ENCODE measurements at regions not wholly inside any gene's neighbourhood (a gene's known extent, or its start where the extent isn't known, plus 50 kb on each side); places are given as distances from the start of the nearest gene placed in this dataset.

DNA sequence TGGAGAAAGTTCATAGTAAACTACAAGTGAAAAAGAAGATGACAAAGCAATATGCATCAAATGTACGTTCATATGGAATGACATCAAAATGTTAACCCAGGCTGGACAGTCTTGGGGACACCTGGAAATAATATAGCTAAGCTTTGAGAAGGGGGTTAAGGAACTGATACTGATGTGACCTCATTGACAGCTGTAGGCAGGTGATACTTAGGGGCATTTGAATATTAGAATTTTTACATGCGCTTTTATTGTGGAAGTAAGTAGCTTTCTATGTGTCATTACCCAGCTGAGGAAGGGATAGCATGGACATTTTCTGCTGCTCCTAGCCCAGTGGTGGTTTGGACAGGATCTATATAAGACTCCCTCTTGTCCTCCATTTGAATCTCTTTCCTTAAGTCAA is 299.7 kb downstream of the CWC27 start:
- no peak overlapping the region for H3K4me3 Mint-ChIP-seq
- H3K27me3 Mint-ChIP-seq, result peaks cover 11% of the 10 kb centered on the region
- peak; percentile 12 for DNase-seq
- H3K36me3 Mint-ChIP-seq (ENCODE audit: low read depth), result no peaks in the 10 kb centered on the region
- no peak overlapping the region for H3K27ac Mint-ChIP-seq
- no peaks in the 10 kb centered on the region for H3K4me1 Mint-ChIP-seq
- H3K9me3 Mint-ChIP-seq, result peaks cover 3% of the 10 kb centered on the region
- intact Hi-C loops (cut with micrococcal nuclease), result no loop called here

DNA sequence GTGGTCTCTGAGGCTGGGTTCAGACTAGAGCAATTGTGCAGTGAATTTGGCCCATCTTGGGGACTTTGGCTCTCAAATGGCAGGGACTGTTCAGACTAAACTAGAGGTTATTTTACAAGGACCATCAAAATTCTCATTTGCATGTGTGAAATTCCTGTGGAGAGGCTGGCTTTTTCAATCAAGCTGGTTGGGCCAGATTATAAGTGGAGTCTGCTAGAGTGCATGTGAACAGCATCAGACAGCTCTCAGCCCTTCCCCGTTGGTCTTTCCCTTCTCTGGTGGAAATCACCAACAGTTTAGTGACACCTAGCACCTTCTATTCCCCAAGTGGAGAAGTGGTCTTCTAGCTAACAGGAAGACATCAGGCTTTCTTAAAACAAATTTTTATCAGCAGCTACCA is 301.3 kb downstream of the CWC27 start:
- no peak overlapping the region for H3K27ac Mint-ChIP-seq
- no peak overlapping the region for H3K4me3 Mint-ChIP-seq
- no peaks in the 10 kb centered on the region for H3K4me1 Mint-ChIP-seq
- peak; percentile 47 for DNase-seq
- H3K9me3 Mint-ChIP-seq, result peaks cover 3% of the 10 kb centered on the region
- no peaks in the 10 kb centered on the region for H3K36me3 Mint-ChIP-seq (ENCODE audit: low read depth)
- H3K27me3 Mint-ChIP-seq, result peaks cover 8% of the 10 kb centered on the region
- intact Hi-C loops (cut with micrococcal nuclease), result no loop called here

DNA sequence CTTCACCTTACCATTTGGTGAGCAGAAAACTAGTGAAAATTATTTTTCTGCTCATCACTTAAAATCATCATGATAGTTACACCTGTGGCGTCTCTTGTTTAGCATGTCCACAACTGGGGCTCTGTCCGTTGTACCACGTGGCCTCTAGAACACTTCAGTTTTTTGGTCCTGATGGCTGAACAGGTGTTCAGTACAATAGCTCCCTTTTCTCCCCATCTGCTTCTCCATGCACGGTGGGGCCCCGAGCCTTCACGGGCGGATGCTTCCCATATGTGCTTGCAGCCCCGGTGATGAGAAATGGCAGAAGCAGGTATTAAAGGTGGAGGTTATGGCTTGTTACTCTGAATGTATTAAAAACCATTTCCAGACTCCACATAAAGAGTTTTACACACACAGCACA is 304.1 kb downstream of the CWC27 start:
- no peak overlapping the region for H3K27ac Mint-ChIP-seq
- no peaks in the 10 kb centered on the region for H3K36me3 Mint-ChIP-seq (ENCODE audit: low read depth)
- H3K4me3 Mint-ChIP-seq, result no peak overlapping the region
- no peak for DNase-seq
- peaks cover 11% of the 10 kb centered on the region for H3K4me1 Mint-ChIP-seq
- H3K27me3 Mint-ChIP-seq, result peaks cover 3% of the 10 kb centered on the region
- H3K9me3 Mint-ChIP-seq, result no peaks in the 10 kb centered on the region
- intact Hi-C loops (cut with micrococcal nuclease), result no loop called here

- Mint-ChIP-seq H3K4me1 (peaks cover 12% of the 10 kb centered on the region), H3K36me3 (ENCODE audit: low read depth) (no peaks in the 10 kb centered on the region), H3K27ac (no peak overlapping the region), H3K4me3 (no peak overlapping the region), H3K9me3 (no peaks in the 10 kb centered on the region), H3K27me3 (peaks cover 6% of the 10 kb centered on the region)
- DNase-seq, result no peak
- intact Hi-C loops (cut with micrococcal nuclease), result no loop called here
These were observed 304.5 kb downstream of the CWC27 start for GRCh38 chr5:65073250-65073661.

GRCh38 chr5:65075623-65076250 is 307.0 kb downstream of the CWC27 start:
- Mint-ChIP-seq H3K36me3 (ENCODE audit: low read depth) (no peaks in the 10 kb centered on the region), H3K27ac (no peak overlapping the region), H3K4me1 (peaks cover 12% of the 10 kb centered on the region), H3K27me3 (peaks cover 15% of the 10 kb centered on the region), H3K4me3 (no peak overlapping the region), H3K9me3 (no peaks in the 10 kb centered on the region)
- intact Hi-C loops (cut with micrococcal nuclease), result loop anchor here (1.0 kb wide), 1 partner anchor 408 kb away; no protein-coding TSS in a partner anchor
- DNase-seq, result no peak

DNA sequence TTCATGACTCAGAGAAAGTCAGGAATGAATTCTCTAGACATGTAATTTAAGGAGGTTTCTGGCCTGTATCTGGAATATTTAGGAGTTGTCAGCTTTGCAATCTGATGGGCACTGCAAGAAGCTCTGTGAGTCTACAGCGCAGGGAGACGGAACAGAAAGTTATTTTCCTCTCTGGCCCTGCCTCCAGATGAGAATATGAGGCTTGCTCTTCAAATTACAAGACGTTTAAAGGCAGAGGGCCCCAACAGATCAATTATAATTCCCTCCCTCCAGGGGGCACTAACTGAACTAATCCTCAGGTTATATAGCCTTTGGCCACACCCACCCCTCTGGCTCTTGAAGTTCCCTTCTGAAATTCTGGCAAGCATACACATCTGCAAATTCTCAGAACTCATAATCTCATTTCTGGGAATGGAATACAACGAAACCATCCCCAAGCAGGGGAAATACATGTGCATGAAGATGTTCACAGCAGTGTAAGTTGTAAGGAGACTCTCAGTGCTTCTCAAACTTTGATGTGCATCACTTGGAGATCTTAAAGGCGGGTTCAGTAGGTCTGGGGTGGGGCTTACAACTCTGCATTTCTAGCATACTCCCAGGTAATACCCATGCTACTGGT is 307.6 kb downstream of the CWC27 start:
- H3K9me3 Mint-ChIP-seq, result no peaks in the 10 kb centered on the region
- H3K27me3 Mint-ChIP-seq, result peaks cover 17% of the 10 kb centered on the region
- no peak overlapping the region for H3K27ac Mint-ChIP-seq
- no peaks in the 10 kb centered on the region for H3K36me3 Mint-ChIP-seq (ENCODE audit: low read depth)
- intact Hi-C loops (cut with micrococcal nuclease), result loop anchor here (1.0 kb wide), 1 partner anchor 407 kb away; no protein-coding TSS in a partner anchor
- peaks cover 12% of the 10 kb centered on the region for H3K4me1 Mint-ChIP-seq
- peak; percentile 89 for DNase-seq
- H3K4me3 Mint-ChIP-seq, result no peak overlapping the region

DNA sequence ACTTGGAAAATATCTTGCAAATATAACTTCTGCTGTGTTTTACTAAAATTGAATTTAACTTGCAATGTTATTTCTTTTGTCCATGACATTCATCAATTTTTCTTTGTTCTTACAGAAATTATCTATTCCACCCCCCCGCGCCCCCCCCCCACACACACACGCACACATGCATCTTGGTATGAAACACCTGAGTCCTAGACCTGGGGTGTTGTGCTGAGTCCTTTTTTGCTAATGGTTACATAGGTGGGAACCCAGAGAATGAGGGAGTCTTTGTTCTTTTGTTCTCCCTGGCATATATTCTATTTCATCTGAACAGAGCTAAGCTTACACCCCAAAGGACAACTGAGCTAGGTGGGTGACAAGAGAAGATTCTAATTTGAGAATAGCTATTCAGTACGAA is 308.9 kb downstream of the CWC27 start:
- Mint-ChIP-seq H3K4me1 (peaks cover 12% of the 10 kb centered on the region), H3K36me3 (ENCODE audit: low read depth) (no peaks in the 10 kb centered on the region), H3K4me3 (no peak overlapping the region), H3K27ac (no peak overlapping the region), H3K9me3 (no peaks in the 10 kb centered on the region), H3K27me3 (peaks cover 19% of the 10 kb centered on the region)
- no peak for DNase-seq
- intact Hi-C loops (cut with micrococcal nuclease), result no loop called here

GRCh38 chr5:65078331-65078730 is 309.6 kb downstream of the CWC27 start:
- H3K27ac Mint-ChIP-seq, result no peak overlapping the region
- H3K4me1 Mint-ChIP-seq, result peaks cover 12% of the 10 kb centered on the region
- no peaks in the 10 kb centered on the region for H3K36me3 Mint-ChIP-seq (ENCODE audit: low read depth)
- H3K9me3 Mint-ChIP-seq, result no peaks in the 10 kb centered on the region
- intact Hi-C loops (cut with micrococcal nuclease), result no loop called here
- H3K4me3 Mint-ChIP-seq, result no peak overlapping the region
- peaks cover 19% of the 10 kb centered on the region for H3K27me3 Mint-ChIP-seq
- no peak for DNase-seq

- intact Hi-C loops (cut with micrococcal nuclease), result no loop called here
- Mint-ChIP-seq H3K4me3 (no peak overlapping the region), H3K36me3 (ENCODE audit: low read depth) (no peaks in the 10 kb centered on the region), H3K4me1 (peaks cover 12% of the 10 kb centered on the region), H3K9me3 (peaks cover 3% of the 10 kb centered on the region), H3K27me3 (peaks cover 19% of the 10 kb centered on the region), H3K27ac (no peak overlapping the region)
- no peak for DNase-seq
These were observed 312.3 kb downstream of the CWC27 start for GRCh38 chr5:65081071-65081470.

- DNase-seq, result no peak
- Mint-ChIP-seq H3K4me3 (no peak overlapping the region), H3K27me3 (peaks cover 9% of the 10 kb centered on the region), H3K4me1 (no peaks in the 10 kb centered on the region), H3K36me3 (ENCODE audit: low read depth) (no peaks in the 10 kb centered on the region), H3K9me3 (peaks cover 6% of the 10 kb centered on the region), H3K27ac (no peak overlapping the region)
- intact Hi-C loops (cut with micrococcal nuclease), result no loop called here
These were observed 316.2 kb downstream of the CWC27 start for GRCh38 chr5:65084795-65085515.

DNA sequence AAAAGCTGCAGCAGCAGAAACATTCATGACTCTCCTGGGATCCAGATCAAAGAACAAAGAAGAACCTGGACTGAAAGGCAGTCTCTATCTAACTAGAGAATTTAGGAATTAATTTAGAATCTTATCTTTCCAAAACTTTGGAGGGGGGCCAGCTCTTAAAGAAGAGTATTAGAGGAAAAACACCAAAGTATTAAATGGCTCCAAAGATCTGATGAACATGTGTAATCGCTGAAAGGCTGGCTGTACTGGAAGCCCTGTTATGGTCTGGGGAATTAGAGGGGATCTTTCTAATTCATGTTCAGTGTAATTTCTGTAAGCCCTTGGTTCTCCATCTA is 316.8 kb downstream of the CWC27 start:
- Mint-ChIP-seq H3K4me3 (no peak overlapping the region), H3K36me3 (ENCODE audit: low read depth) (no peaks in the 10 kb centered on the region), H3K27ac (no peak overlapping the region), H3K27me3 (peaks cover 8% of the 10 kb centered on the region), H3K9me3 (peaks cover 7% of the 10 kb centered on the region), H3K4me1 (no peaks in the 10 kb centered on the region)
- intact Hi-C loops (cut with micrococcal nuclease), result no loop called here
- DNase-seq, result no peak

GRCh38 chr5:65086234-65086890 is 317.6 kb downstream of the CWC27 start:
- H3K36me3 Mint-ChIP-seq (ENCODE audit: low read depth), result no peaks in the 10 kb centered on the region
- DNase-seq, result no peak
- no peaks in the 10 kb centered on the region for H3K4me1 Mint-ChIP-seq
- intact Hi-C loops (cut with micrococcal nuclease), result no loop called here
- H3K27ac Mint-ChIP-seq, result no peak overlapping the region
- no peak overlapping the region for H3K4me3 Mint-ChIP-seq
- H3K9me3 Mint-ChIP-seq, result peaks cover 7% of the 10 kb centered on the region
- H3K27me3 Mint-ChIP-seq, result peaks cover 9% of the 10 kb centered on the region

- no peaks in the 10 kb centered on the region for H3K36me3 Mint-ChIP-seq (ENCODE audit: low read depth)
- H3K27me3 Mint-ChIP-seq, result peaks cover 8% of the 10 kb centered on the region
- no peaks in the 10 kb centered on the region for H3K4me1 Mint-ChIP-seq
- DNase-seq, result peak; percentile 13
- no peak overlapping the region for H3K4me3 Mint-ChIP-seq
- H3K9me3 Mint-ChIP-seq, result peaks cover 7% of the 10 kb centered on the region
- intact Hi-C loops (cut with micrococcal nuclease), result no loop called here
- H3K27ac Mint-ChIP-seq, result no peak overlapping the region
These were observed 318.4 kb downstream of the CWC27 start for GRCh38 chr5:65087154-65087553.

GRCh38 chr5:65094279-65094678 is 325.5 kb downstream of the CWC27 start:
- H3K27me3 Mint-ChIP-seq, result peaks cover 12% of the 10 kb centered on the region
- H3K9me3 Mint-ChIP-seq, result peaks cover 4% of the 10 kb centered on the region
- intact Hi-C loops (cut with micrococcal nuclease), result no loop called here
- H3K27ac Mint-ChIP-seq, result no peak overlapping the region
- no peak overlapping the region for H3K4me3 Mint-ChIP-seq
- H3K36me3 Mint-ChIP-seq (ENCODE audit: low read depth), result no peaks in the 10 kb centered on the region
- H3K4me1 Mint-ChIP-seq, result no peaks in the 10 kb centered on the region
- no peak for DNase-seq

Data from activated CD4-positive, alpha-beta T cell treated with anti-CD3 and anti-CD28 coated beads, Interleukin-2, amount 10 ng/mL, durations not matched to agents 24 days and 14 days (primary cell).